Skin epidermis (tissue), 12 donors: ENCODE measurements at regions not wholly inside any gene's neighbourhood (a gene's known extent, or its start where the extent isn't known, plus 50 kb on each side); places are given as distances from the start of the nearest gene placed in this dataset.

Source experiments
- H3K27ac ChIP-seq, 21 experiments: fragments of 200-600 bp; sonication (generic) in 11 of 21; one replicate each; pipeline ENCODE4 v1.5.0; 2020; ENCODE audit warnings: mild to moderate bottlenecking in 3 of 21, inconsistent platforms in 2 of 21, moderate library complexity in 2 of 21
- H3K4me3 ChIP-seq, 7 experiments: fragments of 200-600 bp; sonication (generic) in 2 of 7; one replicate each; pipeline ENCODE4 v1.5.0; 2020; ENCODE audit warnings: inconsistent platforms in 2 of 7, mild to moderate bottlenecking in 2 of 7, moderate library complexity in 1 of 7

DNA sequence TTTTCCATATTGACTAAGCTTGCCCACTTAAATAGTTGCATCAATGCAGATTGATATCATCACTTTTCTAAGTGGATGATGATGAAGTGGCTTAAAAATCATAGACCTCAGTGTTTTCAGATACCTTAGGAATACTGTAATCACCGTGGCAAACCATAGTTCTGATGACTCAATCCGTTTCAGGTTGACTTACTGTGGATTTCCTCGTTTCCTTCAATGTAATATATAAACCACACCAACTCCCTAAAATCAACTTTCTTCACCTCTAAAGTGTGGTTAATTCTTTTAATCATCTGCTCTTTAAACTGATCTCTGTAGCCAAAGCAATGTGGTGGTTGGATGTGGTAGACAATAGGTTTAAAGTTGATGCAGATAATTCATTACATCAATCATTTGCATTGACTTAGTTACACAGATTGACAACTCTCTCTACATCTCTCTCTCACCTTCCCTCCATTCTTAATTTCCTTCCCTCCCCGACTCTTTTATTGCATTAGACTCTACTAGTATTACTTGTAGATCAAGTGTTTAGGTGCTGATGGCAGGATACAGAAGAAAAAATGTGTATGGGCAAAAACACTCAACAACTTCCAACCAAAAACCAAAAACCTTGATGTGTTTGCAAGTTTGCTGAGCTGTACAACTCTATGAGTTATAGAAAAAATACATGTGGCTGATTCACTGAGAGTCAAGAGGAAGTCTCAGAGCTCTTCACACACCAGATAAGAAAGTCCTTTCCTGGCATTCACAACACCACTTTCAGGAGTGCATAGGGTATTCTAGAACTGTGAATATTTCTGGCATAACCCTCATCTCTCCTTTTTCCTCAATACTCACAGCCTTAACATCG lies 243.5 kb downstream of the NFKBIZ start:
- Histone ChIP-seq H3K27ac (no peak overlapping the region), H3K4me3 (no peak overlapping the region)

DNA sequence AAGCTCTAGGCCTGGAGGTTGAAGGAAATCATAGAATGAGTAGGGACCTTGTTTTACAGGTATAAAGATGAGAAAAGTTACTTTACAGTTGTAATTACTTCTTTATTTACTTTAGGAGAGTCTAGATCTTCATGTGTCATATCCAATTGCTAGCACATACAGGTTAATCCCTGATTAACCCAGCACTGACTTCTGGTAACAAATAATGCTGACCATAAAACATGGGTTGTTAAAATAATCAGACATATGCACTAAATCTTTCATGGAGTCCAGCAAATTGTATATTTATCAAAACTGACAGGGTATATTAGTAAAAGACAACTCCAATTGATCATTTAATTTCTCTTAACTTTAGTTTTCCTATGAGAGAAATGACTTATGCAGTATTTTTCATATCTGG lies 245.2 kb downstream of the NFKBIZ start:
- Histone ChIP-seq H3K27ac (no peak overlapping the region), H3K4me3 (no peak overlapping the region)

DNA sequence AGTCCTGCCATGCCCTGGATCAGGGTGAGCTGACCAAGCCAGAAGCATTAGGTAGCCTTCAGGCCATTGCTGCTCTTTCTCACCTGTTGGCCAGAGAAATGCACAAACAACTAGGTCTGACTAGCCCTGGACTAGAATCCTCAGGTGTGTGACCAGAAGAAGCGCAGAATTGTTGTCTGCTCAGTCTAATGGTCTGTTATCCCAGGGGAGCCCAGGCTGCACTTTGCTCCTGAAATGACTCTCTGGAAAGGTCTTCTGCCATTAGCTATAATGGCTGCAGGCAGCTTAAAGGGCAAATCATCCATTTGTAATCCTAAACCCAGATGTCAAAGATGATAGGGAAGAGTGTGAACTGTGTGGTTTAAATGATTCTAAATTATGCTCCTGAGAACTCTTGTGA lies 246.1 kb downstream of the NFKBIZ start:
- H3K4me3 ChIP-seq, result no peak overlapping the region
- H3K27ac ChIP-seq, result no peak overlapping the region

DNA sequence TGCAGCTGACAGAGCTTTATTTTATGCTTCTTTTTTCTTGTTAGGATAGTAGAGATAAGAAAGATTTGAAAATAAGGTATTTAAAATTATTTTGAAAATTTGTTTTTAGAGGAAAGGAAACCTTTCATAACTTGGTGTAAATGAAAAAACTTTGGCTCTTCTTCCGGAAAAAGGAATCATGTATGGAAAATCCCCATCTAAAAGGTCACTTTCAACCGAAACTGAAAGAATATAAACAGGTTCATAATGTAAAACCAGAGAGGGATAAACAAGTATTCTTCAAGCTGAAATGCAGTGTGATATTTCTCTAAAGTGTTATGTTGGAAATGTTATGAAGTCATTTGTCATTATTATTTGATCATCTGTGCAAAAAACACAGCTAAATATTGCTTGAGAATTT lies 246.8 kb downstream of the NFKBIZ start:
- no peak overlapping the region for H3K27ac ChIP-seq
- no peak overlapping the region for H3K4me3 ChIP-seq

GRCh38 chr3:102098130-102098885 lies 249.0 kb downstream of the NFKBIZ start:
- H3K27ac ChIP-seq, result no peak overlapping the region

GRCh38 chr3:102099913-102100312 lies 250.6 kb downstream of the NFKBIZ start:
- Histone ChIP-seq H3K27ac (no peak overlapping the region), H3K4me3 (no peak overlapping the region)

More at GRCh38 chr3:102098130-102098885, 249.0 kb downstream of the NFKBIZ start:
- no peak overlapping the region for H3K4me3 ChIP-seq

DNA sequence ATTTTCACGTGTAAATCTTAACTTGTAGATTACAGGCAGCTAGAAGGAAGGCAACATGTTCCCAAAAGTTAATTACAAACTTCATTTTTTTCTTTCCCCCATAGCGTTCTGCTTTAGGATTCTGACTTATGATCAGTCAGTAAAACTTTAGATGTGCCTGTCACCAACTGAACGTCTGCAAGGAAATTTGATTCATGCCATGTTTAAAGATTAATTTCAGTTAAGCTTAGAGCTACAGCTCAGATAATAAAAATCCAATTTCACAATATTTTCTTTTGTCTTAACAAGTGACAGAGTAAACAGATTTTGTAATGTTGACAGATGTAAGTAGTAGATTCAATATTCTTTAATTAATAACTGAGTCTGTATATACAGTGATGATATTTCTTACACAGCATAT lies 253.1 kb downstream of the NFKBIZ start:
- no peak overlapping the region for H3K27ac ChIP-seq
- H3K4me3 ChIP-seq, result no peak overlapping the region

GRCh38 chr3:102104033-102104432 lies 254.7 kb downstream of the NFKBIZ start:
- Histone ChIP-seq H3K27ac (no peak overlapping the region), H3K4me3 (no peak overlapping the region)

DNA sequence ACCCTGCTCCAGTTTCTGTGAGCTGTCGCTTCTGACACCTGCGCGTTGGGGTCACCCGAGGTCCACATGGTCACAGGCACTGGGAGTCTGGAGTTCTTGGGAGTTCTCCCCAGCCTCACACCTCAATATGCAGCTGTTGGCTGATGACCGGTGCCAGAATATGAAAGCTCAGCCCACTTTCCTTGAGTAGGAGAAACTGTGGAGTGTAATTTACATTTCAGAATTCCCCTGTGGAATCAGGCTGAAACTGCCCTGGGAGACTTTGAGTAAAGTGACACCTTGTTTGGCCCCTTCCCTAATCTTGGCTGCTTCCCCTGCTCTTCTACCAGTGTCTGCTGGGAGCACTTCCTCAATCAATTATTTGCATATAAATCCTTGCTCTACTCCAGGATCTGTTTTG lies 255.9 kb downstream of the NFKBIZ start:
- Histone ChIP-seq H3K27ac (no peak overlapping the region), H3K4me3 (no peak overlapping the region)

- H3K4me3 ChIP-seq, result no peak overlapping the region
- H3K27ac ChIP-seq, result no peak overlapping the region
These were observed 257.2 kb downstream of the NFKBIZ start for GRCh38 chr3:102106416-102107097.

DNA sequence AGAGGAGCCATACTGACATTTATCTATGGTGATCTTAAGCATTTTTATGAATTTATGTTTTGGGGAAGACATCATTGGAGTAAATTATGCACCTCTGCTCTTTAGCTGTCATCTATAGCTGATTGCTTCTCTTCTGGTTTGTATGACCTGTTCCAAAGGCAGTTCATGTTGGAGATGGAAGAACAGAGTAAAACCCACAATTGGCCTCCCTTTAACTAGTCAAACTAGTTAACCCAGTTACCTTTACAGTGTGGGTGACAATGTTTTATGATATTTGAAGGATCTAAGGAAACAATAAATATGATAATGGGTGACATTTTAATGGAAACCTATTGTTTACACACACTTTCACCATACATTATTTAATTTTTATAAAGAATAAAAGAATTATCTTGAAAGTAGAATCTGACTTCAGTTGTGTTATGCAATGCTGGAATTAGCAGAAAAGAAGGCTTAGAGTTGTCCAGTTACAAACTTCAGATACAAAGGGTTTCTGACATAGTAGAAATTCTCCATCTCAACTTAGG lies 263.5 kb downstream of the NFKBIZ start:
- Histone ChIP-seq H3K27ac (no peak overlapping the region), H3K4me3 (no peak overlapping the region)

DNA sequence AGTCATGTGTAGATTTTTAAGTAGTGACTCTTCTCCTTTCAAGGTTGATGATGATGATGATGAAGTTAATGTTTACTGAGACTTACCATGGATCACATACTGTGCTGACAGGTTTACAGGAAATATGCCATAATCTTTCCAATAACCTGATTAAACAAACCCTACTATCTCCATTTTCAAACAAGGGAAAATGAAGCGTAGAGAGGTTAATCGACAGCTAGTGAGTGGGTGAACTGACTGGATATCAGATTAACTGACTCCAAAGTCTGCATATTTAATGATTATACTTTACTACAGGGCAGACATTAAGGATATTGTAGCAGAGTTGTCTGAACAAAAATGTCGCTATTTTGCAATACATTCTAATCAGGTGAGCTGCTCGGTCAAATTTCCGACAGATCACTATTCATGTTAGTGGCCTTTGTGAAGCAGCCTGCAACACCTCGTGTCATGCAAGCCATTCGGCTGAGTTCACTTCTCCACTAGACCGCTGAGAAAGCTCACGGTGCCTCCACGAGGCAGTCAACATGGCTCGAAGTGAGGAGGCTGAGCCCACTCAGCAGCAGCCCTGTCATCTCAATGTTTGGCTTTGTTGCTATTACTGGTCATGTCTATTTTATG lies 264.2 kb downstream of the NFKBIZ start:
- Histone ChIP-seq H3K4me3 (no peak overlapping the region), H3K27ac (no peak overlapping the region)

DNA sequence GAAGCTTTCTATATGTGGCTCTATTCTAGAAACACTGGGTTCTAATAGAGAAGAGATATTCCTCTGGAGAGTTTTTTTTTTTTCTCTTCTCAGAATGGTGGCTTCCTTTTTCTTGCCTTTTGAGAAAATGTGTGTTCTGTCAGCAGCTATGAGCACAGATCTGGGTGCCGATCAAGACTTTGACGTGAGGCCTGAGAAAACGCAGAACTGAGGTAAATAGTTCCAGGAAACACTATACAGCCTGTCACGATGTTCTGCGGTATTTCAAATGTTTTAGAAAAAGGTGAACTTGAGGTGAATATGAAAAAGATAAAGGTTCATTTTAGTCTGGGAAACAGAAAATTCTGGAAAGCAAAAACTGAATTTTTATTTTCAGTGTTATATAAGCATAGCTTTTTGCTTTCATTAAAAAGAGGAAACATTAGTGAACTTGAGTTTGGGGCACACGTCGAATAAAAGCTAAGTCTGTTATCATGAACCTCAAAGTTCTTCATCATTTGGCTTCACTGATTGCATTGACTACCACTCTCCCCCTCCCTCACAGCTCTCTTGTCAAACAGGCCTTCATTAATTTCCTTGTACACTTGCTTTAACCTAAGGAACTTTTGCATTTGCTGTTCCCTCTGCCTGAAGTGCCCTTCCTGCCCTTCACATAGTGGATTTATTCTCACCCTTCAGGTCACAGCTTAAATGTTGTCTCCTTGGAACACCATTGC lies 265.1 kb downstream of the NFKBIZ start:
- no peak overlapping the region for H3K4me3 ChIP-seq
- H3K27ac ChIP-seq, result no peak overlapping the region

GRCh38 chr3:102122527-102122926 lies 273.2 kb downstream of the NFKBIZ start:
- Histone ChIP-seq H3K4me3 (no peak overlapping the region), H3K27ac (peak overlapping the region in 1 of 21 experiments; percentile 82)

GRCh38 chr3:102123590-102124190 lies 274.4 kb downstream of the NFKBIZ start:
- H3K27ac ChIP-seq, result peak overlapping the region in 20 of 21 experiments; percentile 6 to 82 (median 60)
- no peak overlapping the region for H3K4me3 ChIP-seq

- peak overlapping the region in 19 of 21 experiments; percentile 6 to 82 (median 62) for H3K27ac ChIP-seq
These were observed 275.0 kb downstream of the NFKBIZ start for GRCh38 chr3:102124282-102124681.

DNA sequence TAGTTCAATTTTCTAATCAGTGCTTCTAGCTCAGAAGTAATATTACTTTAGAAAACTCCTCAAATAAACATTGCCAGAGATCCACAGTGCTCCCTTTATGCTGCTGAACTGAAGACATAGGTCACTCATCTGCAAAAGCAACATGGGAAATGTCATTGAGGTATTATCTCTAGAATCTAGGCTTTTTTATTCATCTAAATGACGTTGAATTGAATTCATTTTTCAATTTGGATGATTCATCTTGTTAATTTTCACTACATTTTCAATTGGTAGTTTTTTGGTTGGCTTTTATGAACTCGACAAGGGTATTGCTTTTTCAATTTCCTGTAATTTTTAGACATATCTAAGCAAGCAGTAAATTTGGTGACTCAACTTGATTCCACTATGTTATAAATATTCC lies 275.4 kb downstream of the NFKBIZ start:
- peak overlapping the region in 16 of 21 experiments; percentile 7 to 82 (median 57) for H3K27ac ChIP-seq

More at GRCh38 chr3:102124282-102124681, 275.0 kb downstream of the NFKBIZ start:
- H3K4me3 ChIP-seq, result no peak overlapping the region

DNA sequence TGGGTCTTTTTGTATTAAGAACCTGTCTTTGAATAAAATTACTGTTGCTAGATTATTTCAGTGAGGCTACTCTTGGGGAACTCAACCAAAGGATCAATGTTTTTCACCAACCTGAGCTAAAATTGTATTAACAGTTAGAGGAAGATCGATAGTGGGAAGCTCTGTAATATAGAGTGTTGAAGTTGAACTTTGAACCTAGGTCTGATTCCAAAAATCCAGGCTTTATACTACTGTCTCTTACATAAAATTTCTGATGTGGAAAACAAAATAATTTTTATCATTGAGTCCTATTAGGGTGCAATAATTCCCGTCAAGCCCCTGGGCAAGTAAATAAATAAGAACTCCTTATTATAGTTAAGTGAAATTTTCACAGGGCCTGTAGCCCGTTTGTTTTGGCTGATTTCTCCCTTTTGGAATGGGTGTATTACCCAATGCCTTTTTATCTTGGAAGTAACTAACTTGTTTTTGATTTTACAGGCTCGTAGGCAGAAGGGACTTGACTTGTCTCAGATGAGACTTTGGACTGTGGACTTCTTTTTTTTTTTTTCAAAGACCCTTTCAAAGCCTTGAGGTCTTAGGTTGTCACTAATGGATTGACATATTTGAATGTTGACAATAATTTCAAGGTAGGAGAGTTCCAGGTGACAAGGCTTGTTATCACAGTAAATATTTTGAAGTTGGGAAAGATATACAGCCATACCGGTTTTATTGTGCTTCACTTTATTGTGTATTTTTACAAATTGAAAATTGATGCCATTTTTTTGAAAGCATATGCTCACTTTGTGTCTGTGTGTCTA lies 276.1 kb downstream of the NFKBIZ start:
- H3K27ac ChIP-seq, result peak overlapping the region in 16 of 21 experiments; percentile 7 to 82 (median 57)

More for the DNA sequence above, 275.4 kb downstream of the NFKBIZ start:
- no peak overlapping the region for H3K4me3 ChIP-seq

More for the DNA sequence above, 276.1 kb downstream of the NFKBIZ start:
- no peak overlapping the region for H3K4me3 ChIP-seq
